ENCODE measurements at regions not wholly inside any gene's neighbourhood (a gene's known extent, or its start where the extent isn't known, plus 50 kb on each side); places are given as distances from the start of the nearest gene placed in this dataset.

- H3K4me1 ChIP-seq (ENCODE audit: control insufficient read depth, insufficient read depth, low read length): no peaks in the 10 kb centered on the region
- no peaks in the 10 kb centered on the region for H3K9me3 ChIP-seq (ENCODE audit: control insufficient read depth, insufficient read depth, low read depth, low read length)
- ChIA-PET CTCF (interaction anchor here (0.5 to 0.6 kb wide), 2 partner anchors 40 to 372 kb away, joined by 3 read pairs; no protein-coding TSS in a partner anchor), POLR2A (no interaction called here)
- H3K36me3 ChIP-seq (ENCODE audit: control insufficient read depth in 2 of 2, insufficient read depth in 1 of 2, low read length in 2 of 2): no peaks in the 10 kb centered on the region
- no peak overlapping the region for H3K4me3 ChIP-seq (ENCODE audit: low read depth, low read length)
- no peak overlapping the region for H3K27ac ChIP-seq (ENCODE audit: extremely low read depth, low read depth, low read length)
- TF ChIP-seq ZSCAN18 (tag by site-specific recombination; IDR thresholded peaks at IDR 0.05) (no peak), ZNF48 (tag by site-specific recombination; IDR thresholded peaks at IDR 0.05) (no peak), ZNF426 (tag by site-specific recombination; IDR thresholded peaks at IDR 0.05) (no peak), ZFP3 (tag by site-specific recombination; IDR thresholded peaks at IDR 0.05; ENCODE audit: low read depth) (no peak), REST (tag by site-specific recombination; IDR thresholded peaks at IDR 0.05) (no peak), ZNF843 (tag by site-specific recombination; IDR thresholded peaks at IDR 0.05) (no peak), ZNF837 (tag by site-specific recombination; IDR thresholded peaks at IDR 0.05) (no peak), SALL2 (tag by site-specific recombination; IDR thresholded peaks at IDR 0.05; ENCODE audit: borderline replicate concordance) (no peak), ATF2 (tag by site-specific recombination; IDR thresholded peaks at IDR 0.05; ENCODE audit: low read depth) (no peak), ZNF157 (tag by site-specific recombination; IDR thresholded peaks at IDR 0.05) (no peak), HOXA7 (CRISPR knock-in tag; IDR thresholded peaks at IDR 0.05; ENCODE audit: borderline replicate concordance) (no peak), ZNF777 (tag by site-specific recombination; IDR thresholded peaks at IDR 0.05; ENCODE audit: borderline replicate concordance) (no peak), ZNF555 (tag by site-specific recombination; conservative IDR thresholded peaks at IDR 0.05) (no peak), ZNF302 (tag by site-specific recombination; IDR thresholded peaks at IDR 0.05; ENCODE audit: low read depth) (no peak), PRDM2 (tag by site-specific recombination; IDR thresholded peaks at IDR 0.05; ENCODE audit: borderline replicate concordance) (no peak), SP2 (tag by site-specific recombination; IDR thresholded peaks at IDR 0.05) (no peak), KLF10 (tag by site-specific recombination; IDR thresholded peaks at IDR 0.05) (no peak), SCRT1 (tag by site-specific recombination; IDR thresholded peaks at IDR 0.05; ENCODE audit: borderline replicate concordance) (no peak)
Measured at GRCh38 chr6:6091608-6092002, 84.9 kb upstream of the NRN1 start.

Measured in HEK293 (cell line).